AG04450 (cell line): ENCODE measurements at regions not wholly inside any gene's neighbourhood (a gene's known extent, or its start where the extent isn't known, plus 50 kb on each side); places are given as distances from the start of the nearest gene placed in this dataset.

Source experiments
- CTCF ChIA-PET: fragments of 300-600, 350-600 bp; formaldehyde crosslinking; extraction: SDS; loops from one replicate; lab custom pipeline; 2022; ENCODE audit warnings: antibody characterized with exemption, inconsistent platforms; lab: Charles Lee
- POLR2A ChIA-PET: fragments of 350-600 bp; formaldehyde crosslinking; extraction: SDS; loops from one replicate; lab custom pipeline; 2021; ENCODE audit warnings: antibody characterized with exemption, inconsistent platforms; lab: Yijun Ruan, JAX
- DNase-seq: peaks from one replicate; pipeline ENCODE4 v3.0.0-alpha.2; 2011; ENCODE audit warnings: low read depth, low spot score
- H3K27ac ChIP-seq: one replicate; pipeline ENCODE4 v1.5.1; 2012; ENCODE audit warnings: low read depth, low read length, control low read depth
- H3K27me3 ChIP-seq: one replicate; pipeline ENCODE4 v1.6.0; 2012; ENCODE audit warnings: low read length; ENCODE audit not compliant: control insufficient read depth, insufficient read depth
- H3K4me3 ChIP-seq: 2 replicates; pipeline ENCODE4 v1.5.1; 2011; ENCODE audit warnings: mild to moderate bottlenecking, low read depth, low read length, control low read depth
- H3K9me3 ChIP-seq: 2 replicates; pipeline ENCODE4 v1.5.1; 2012; ENCODE audit warnings: low read length; ENCODE audit not compliant: control insufficient read depth, insufficient read depth
- CTCF ChIP-seq: IDR thresholded peaks from 2 replicates; pipeline ENCODE4 v1.5.1; 2011; ENCODE audit warnings: low read depth, low read length, control low read depth, inconsistent platforms

GRCh38 chr1:242731446-242731845 is 206.9 kb upstream of the PLD5 start:
- ChIA-PET POLR2A (no interaction called here), CTCF (interaction anchor here (0.5 to 0.7 kb wide), 2 partner anchors 9 to 660 kb away, joined by 3 to 4 read pairs; no protein-coding TSS in a partner anchor)
- Histone ChIP-seq H3K4me3 (no peak overlapping the region), H3K27ac (no peak overlapping the region), H3K9me3 (peaks cover 10% of the 10 kb centered on the region), H3K27me3 (no peaks in the 10 kb centered on the region)
- DNase-seq = no peak
- no peak for TF ChIP-seq CTCF

DNA sequence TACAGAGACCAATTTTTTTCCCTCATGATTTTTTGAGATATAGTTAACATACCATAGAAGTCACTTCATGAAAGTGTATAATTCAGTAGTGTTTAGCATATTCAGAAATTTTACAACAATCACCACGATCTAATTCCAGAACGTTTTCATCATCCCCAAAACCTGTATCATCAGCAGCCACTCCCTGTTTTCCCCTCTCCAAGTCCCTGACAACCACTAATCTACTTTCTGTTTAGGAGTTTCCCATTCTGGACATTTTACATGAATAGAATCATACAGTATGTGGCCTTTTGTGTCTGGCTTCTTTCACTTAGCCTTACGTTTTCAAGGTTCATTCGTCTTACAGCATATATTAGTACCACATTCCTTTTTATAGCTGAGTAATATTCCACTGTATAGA is 204.2 kb upstream of the PLD5 start:
- ChIA-PET POLR2A (no interaction called here), CTCF (no interaction called here)
- H3K4me3 ChIP-seq = no peak overlapping the region
- no peak for DNase-seq
- no peaks in the 10 kb centered on the region for H3K27me3 ChIP-seq
- H3K9me3 ChIP-seq = peaks cover 15% of the 10 kb centered on the region
- TF ChIP-seq CTCF = no peak
- no peak overlapping the region for H3K27ac ChIP-seq

- no peak for TF ChIP-seq CTCF
- Histone ChIP-seq H3K27me3 (no peaks in the 10 kb centered on the region), H3K9me3 (peaks cover 32% of the 10 kb centered on the region), H3K4me3 (no peak overlapping the region), H3K27ac (no peak overlapping the region)
- no peak for DNase-seq
- ChIA-PET POLR2A (no interaction called here), CTCF (no interaction called here)
Observed at GRCh38 chr1:242723044-242723716, 198.7 kb upstream of the PLD5 start.

- ChIA-PET CTCF (no interaction called here), POLR2A (no interaction called here)
- H3K27ac ChIP-seq = no peak overlapping the region
Observed at GRCh38 chr1:242718967-242719366, 194.5 kb upstream of the PLD5 start.

More at GRCh38 chr1:242718967-242719366, 194.5 kb upstream of the PLD5 start:
- no peak overlapping the region for H3K4me3 ChIP-seq
- H3K27me3 ChIP-seq = no peaks in the 10 kb centered on the region
- no peak for TF ChIP-seq CTCF
- peaks cover 30% of the 10 kb centered on the region for H3K9me3 ChIP-seq
- no peak for DNase-seq
